Peyer's patch (tissue), 4 donors: ENCODE measurements at regions not wholly inside any gene's neighbourhood (a gene's known extent, or its start where the extent isn't known, plus 50 kb on each side); places are given as distances from the start of the nearest gene placed in this dataset.

ENCODE experiments used
- DNase-seq, 3 donors: peaks; one replicate each; pipeline ENCODE4 v3.0.0-alpha.2; 2017 to 2019
- H3K27ac ChIP-seq, 4 donors: fragments of 200-600 bp; sonication (generic); one replicate each; pipeline ENCODE4 v1.5.1; 2016 to 2019
- H3K27me3 ChIP-seq, 2 donors: fragments of 200-600 bp; sonication (generic); one replicate each; pipeline ENCODE4 v1.5.1; 2019
- H3K36me3 ChIP-seq, 3 donors: fragments of 200-600 bp; sonication (generic); one replicate each; pipeline ENCODE4 v1.5.1; 2016 to 2019
- H3K4me1 ChIP-seq, 4 donors: fragments of 200-600 bp; sonication (generic); one replicate each; pipeline ENCODE4 v1.5.1; 2016 to 2019
- H3K4me3 ChIP-seq, 4 donors: fragments of 200-600 bp; sonication (generic); 1 replicate in 3 of 4; 2 replicates in 1 of 4; pipeline ENCODE4 v1.5.1; 2016 to 2019; ENCODE audit warnings: mild to moderate bottlenecking in 1 of 4
- H3K9me3 ChIP-seq, 4 donors: fragments of 200-600 bp; sonication (generic); one replicate each; pipeline ENCODE4 v1.5.1; 2016 to 2019; ENCODE audit warnings: mild to moderate bottlenecking in 1 of 4
- POLR2A ChIP-seq, 2 donors: fragments of 450-650 bp; IDR thresholded peaks; one replicate each; pipeline ENCODE4 v1.5.1; 2017; ENCODE audit warnings: antibody characterized with exemption in 2 of 2, mild to moderate bottlenecking in 2 of 2, moderate library complexity in 2 of 2
- TF ChIP-seq, protein P1 (sequence below), 6 experiments: fragments of 450-650 bp in 4 of 6; fragments of 200-600 bp in 2 of 6; sonication (generic) in 1 of 6; IDR thresholded peaks; one replicate each; pipeline ENCODE4 v1.5.1; 2017 to 2019; ENCODE audit warnings: antibody characterized with exemption in 6 of 6, mild to moderate bottlenecking in 3 of 6, moderate library complexity in 1 of 6

DNA sequence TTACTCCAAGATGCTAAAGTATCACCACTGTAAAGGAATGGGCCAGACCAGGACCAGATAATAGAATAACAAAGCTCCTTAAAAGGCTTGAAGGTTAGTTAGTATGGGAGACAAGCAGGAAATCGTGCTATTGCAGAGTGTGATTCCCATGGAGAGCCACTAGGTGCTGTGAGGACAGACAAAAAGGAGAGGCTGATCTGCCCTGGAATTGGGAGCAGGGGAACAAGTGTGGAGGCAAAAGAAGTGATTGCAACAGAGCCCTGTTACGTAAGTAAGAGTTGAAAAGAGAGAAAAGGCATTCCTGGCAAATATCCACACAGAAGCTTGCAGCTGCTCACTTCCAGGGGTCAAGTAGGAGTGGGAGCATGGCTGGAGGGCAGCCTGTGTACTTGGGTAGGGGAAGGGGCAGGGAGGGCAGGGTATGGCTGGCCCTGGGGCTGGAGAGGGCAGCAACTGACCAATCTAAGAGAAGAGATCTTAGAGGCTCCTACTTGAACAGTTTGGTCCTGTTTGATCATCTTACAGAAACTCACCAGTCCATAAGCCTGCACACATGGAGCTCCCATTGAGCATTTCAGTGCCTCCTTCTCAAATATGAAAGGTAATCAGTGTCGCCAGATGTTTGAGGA, 207.7 kb upstream of the GJB5 start:
- no peak overlapping the region for H3K4me3 ChIP-seq
- no peaks in the 10 kb centered on the region for H3K9me3 ChIP-seq
- no peak overlapping the region for H3K27ac ChIP-seq
- no peak for TF ChIP-seq POLR2A (IDR thresholded peaks at IDR 0.05)
- TF ChIP-seq, protein P1, sequence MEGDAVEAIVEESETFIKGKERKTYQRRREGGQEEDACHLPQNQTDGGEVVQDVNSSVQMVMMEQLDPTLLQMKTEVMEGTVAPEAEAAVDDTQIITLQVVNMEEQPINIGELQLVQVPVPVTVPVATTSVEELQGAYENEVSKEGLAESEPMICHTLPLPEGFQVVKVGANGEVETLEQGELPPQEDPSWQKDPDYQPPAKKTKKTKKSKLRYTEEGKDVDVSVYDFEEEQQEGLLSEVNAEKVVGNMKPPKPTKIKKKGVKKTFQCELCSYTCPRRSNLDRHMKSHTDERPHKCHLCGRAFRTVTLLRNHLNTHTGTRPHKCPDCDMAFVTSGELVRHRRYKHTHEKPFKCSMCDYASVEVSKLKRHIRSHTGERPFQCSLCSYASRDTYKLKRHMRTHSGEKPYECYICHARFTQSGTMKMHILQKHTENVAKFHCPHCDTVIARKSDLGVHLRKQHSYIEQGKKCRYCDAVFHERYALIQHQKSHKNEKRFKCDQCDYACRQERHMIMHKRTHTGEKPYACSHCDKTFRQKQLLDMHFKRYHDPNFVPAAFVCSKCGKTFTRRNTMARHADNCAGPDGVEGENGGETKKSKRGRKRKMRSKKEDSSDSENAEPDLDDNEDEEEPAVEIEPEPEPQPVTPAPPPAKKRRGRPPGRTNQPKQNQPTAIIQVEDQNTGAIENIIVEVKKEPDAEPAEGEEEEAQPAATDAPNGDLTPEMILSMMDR (IDR thresholded peaks at IDR 0.05), result peak in 1 of 6 experiments; percentile 2
- H3K4me1 ChIP-seq, result no peaks in the 10 kb centered on the region
- DNase-seq, result no peak
- no peaks in the 10 kb centered on the region for H3K36me3 ChIP-seq
- no peaks in the 10 kb centered on the region for H3K27me3 ChIP-seq

DNA sequence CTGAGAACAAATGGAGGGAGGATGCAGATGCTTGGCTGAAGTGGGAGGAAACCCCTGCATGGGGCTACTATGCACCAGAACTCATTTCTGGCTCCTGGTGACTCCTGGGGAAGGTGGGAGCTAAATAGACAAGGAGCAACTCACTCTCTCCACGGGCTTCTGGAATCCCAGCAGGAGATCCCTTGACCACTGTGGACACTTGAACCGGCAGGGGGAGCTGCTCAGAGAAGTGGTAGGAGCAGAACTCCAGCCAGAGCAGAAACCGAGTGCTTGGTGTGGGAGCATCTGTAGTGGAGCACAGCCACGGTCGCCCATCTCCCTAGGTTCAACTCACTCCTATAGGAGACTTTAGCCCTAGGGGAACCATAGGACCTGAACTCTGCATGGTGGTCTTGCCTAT, 205.6 kb upstream of the GJB5 start:
- DNase-seq, result peak in 1 of 3 donors; percentile 47

DNA sequence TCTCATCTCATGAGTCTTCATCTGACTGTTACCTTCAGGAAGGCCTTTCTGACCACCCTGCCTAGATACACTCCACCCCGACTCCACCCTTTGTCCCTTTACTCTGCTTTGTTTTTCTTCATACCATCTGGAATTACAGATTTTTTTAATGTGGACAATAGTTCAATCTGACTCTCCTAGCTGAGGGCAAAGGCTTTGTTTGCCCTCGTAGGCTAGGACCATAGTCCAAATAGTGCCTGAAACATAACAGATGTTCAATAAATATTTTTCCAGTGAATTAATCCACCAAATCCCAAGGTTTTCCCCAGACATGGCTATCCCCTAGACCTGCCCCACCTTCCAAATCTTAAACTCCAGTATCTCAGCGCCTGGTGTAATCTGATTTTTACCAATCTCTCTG, 176.5 kb upstream of the GJB5 start:
- Histone ChIP-seq H3K4me1 (no peaks in the 10 kb centered on the region), H3K27me3 (no peaks in the 10 kb centered on the region), H3K9me3 (no peaks in the 10 kb centered on the region), H3K4me3 (no peak overlapping the region), H3K27ac (no peak overlapping the region), H3K36me3 (no peaks in the 10 kb centered on the region)
- TF ChIP-seq, protein P1 (IDR thresholded peaks at IDR 0.05), result no peak
- no peak for DNase-seq

More for the DNA sequence above, 205.6 kb upstream of the GJB5 start:
- no peaks in the 10 kb centered on the region for H3K9me3 ChIP-seq
- H3K36me3 ChIP-seq, result no peaks in the 10 kb centered on the region
- H3K4me3 ChIP-seq, result no peak overlapping the region
- no peaks in the 10 kb centered on the region for H3K4me1 ChIP-seq
- no peak overlapping the region for H3K27ac ChIP-seq
- TF ChIP-seq, protein P1 (IDR thresholded peaks at IDR 0.05), result peak in 3 of 6 experiments; percentile 7 to 21 (median 18)
- no peak for TF ChIP-seq POLR2A (IDR thresholded peaks at IDR 0.05)
- H3K27me3 ChIP-seq, result no peaks in the 10 kb centered on the region

DNA sequence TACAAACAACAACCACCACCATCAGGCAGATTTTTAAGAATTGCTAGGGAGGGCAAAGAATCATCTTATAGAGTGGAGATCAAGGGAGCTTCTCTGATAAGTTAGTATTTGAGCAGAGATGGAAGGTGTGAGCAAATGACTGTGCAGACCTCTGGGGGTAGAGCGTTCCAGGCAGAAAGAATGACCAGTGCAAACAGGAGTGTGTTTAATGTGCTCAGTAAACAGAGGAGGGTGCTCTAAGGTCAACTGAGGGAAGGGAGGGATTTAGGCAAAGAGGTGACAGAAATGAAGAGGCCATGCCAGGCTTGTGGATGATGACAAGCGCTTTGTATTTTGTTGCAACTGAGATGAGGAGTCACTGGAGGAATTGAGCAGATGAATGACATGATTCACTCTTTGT, 172.5 kb upstream of the GJB5 start:
- Histone ChIP-seq H3K27me3 (no peaks in the 10 kb centered on the region), H3K4me1 (no peaks in the 10 kb centered on the region), H3K9me3 (no peaks in the 10 kb centered on the region), H3K4me3 (no peak overlapping the region), H3K27ac (no peak overlapping the region), H3K36me3 (no peaks in the 10 kb centered on the region)
- no peak for TF ChIP-seq POLR2A (IDR thresholded peaks at IDR 0.05)
- TF ChIP-seq, protein P1 (IDR thresholded peaks at IDR 0.05), result no peak
- no peak for DNase-seq

DNA sequence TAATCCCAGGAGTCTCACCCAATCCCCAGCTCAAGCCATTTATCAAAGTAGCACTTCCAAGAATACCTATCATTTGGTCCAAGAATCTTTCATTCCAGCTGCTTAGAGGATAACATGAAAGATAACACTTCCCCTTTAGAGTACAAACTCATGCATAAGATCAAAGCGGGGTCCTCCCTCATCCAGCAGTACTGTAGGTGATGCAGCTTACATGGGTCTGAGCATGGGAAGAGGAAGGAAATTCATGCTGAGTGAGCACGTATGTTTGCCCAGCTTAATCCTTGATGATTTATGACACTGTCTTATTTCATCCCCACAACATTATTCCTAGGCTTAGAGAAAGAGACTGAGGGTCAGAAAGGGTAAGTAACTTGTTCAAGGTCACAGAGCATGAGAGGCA, 167.1 kb upstream of the GJB5 start:
- no peaks in the 10 kb centered on the region for H3K9me3 ChIP-seq
- H3K4me3 ChIP-seq, result no peak overlapping the region
- H3K27me3 ChIP-seq, result no peaks in the 10 kb centered on the region
- no peak for TF ChIP-seq POLR2A (IDR thresholded peaks at IDR 0.05)
- TF ChIP-seq, protein P1 (IDR thresholded peaks at IDR 0.05), result no peak
- H3K27ac ChIP-seq, result no peak overlapping the region
- DNase-seq, result no peak
- H3K4me1 ChIP-seq, result no peaks in the 10 kb centered on the region
- H3K36me3 ChIP-seq, result no peaks in the 10 kb centered on the region

DNA sequence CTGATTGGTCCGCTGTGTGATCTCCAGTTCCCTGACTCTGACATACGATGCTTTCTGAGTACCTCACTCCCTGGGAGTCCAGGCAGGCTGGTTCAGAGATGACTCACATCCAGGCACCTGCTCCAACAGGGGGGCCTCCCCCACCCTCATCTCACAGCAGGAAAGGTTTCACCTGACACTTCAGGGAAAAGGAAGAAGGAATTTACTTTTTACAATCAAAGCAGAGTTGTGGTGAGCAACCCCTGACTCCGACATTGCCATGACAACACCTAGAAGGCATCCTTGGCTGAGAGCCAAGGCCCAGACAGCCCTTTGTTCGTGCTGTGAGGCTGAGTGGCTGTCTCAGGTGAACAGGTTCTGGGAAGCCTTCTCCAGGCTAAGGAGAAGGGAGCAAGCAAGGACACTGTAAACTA, 164.6 kb upstream of the GJB5 start:
- Histone ChIP-seq H3K27ac (no peak overlapping the region), H3K36me3 (no peaks in the 10 kb centered on the region), H3K27me3 (no peaks in the 10 kb centered on the region), H3K4me1 (no peaks in the 10 kb centered on the region), H3K9me3 (no peaks in the 10 kb centered on the region), H3K4me3 (no peak overlapping the region)
- TF ChIP-seq POLR2A (IDR thresholded peaks at IDR 0.05), result no peak
- TF ChIP-seq, protein P1 (IDR thresholded peaks at IDR 0.05), result no peak
- DNase-seq, result no peak
